ENCODE measurements at regions not wholly inside any gene's neighbourhood (a gene's known extent, or its start where the extent isn't known, plus 50 kb on each side); places are given as distances from the start of the nearest gene placed in this dataset.

GRCh38 chr2:106720026-106720425 lies 165.9 kb downstream of the ST6GAL2 start:
- no peak for DNase-seq

DNA sequence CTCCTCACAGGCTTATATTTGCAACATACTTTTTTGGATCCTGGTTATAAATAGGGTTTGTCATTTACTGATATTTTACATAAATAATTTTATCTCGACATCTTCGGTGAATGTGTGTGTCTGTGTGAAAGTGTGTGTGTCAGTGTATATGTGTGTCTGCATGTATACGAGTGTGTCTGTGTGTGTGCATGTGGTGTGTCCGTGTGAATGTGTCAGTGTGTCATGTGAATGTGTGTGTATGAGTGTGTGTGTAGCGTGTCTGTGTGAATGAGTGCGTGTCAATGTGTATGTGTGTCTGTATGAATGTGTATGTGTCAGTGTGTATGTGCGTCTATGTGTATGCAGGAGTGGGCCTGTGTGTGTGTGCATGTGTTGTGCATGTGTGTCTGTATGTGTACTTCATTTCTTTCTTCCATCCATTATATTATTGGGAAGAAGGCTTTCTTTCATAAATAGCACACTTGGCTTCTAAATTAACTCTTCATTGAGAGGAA lies 161.6 kb downstream of the ST6GAL2 start:
- no peak for DNase-seq

DNA sequence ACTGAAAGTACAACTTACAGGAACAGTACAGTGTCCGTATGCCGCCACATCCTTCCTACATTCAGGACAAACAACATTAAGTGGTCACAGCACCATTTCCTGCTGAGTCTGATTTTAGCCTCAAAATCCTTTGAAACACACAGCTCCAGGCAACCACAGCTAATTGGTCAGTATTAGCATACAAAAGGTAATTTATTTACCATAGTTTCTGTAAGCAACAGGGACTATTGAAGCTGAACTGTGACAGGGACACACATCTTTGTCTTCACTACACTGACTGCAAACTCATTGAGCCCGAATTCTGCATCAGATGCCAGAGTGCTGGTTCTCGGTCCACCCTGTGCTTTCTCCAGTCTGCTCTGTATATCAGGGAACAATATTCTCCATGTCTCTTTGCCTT lies 151.8 kb downstream of the ST6GAL2 start:
- DNase-seq = no peak

DNA sequence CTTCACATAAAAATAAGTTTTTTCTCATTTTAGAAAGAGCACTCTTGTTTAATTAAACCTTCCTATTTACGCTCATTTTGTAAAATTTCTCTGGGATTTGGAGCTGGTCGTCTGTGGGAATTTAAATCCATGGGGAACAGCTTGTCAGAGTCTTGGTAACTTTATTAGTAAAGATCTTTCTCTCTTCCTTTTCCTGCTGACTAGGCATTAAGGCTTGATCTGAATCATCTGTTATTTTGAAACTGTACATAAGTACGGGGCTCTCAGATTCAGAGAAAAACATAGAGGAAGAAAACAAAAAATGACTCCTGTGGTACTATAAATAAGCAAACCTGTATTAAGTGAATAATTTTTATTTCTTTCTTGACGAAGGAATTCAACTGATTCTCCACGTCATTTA lies 150.2 kb downstream of the ST6GAL2 start:
- no peak for DNase-seq

DNA sequence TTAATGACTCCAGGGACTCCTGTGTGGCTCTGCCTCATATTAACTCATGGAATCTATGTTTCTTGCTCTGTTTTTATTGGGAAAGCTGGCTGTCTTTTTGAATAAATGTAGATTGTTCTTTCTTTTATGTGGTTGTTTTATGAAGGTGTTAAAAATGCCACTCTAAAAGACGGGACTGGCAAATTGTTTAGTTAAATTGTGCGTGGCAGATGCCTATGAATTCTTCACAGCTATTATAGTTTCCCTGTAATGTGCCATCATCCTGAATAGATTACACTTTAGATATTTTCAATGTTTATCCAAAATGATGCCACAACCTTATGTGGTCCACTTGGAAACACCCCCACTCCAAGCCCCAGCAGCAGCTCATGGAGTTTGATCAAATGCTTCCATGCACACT lies 149.7 kb downstream of the ST6GAL2 start:
- no peak for DNase-seq

DNA sequence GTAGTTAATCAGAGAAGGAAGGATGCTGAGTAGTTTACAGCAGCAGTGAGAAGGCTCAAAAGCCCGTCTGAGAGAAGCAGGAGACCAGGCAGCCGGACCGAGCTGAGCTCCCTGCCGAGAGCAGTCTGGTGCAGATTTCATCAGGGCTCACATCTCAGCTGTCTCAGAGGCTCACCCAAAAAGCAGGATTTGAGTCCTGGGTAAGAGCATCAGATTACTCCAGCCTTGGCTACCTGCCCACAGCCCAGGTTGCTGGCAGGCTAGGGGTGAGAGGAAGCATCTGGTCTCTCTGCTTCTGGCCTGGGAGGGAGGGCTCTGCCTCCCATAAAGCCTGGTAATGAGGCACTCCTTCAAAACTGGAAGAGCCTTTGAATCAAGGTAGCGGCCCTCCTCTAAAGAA lies 140.5 kb downstream of the ST6GAL2 start:
- no peak for DNase-seq

DNA sequence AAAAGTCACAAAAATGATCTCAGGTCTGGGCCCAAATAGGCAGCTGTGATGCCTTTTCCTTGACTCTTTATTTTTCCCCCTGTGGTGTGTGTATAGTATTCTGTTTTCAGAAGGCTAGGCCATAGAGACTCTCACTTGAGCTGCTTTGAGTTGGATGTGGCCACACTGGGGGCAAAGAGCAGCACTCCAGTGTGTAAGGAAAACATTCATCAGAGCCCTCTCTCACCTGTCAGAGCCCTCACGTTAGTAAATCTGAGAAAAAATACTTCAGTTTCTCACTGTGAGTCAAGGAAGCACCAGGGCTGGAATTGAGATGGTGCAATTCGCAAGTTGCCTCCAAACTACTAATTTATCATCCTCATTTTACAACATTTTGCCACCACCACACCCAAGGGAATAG lies 136.1 kb downstream of the ST6GAL2 start:
- DNase-seq = no peak
